Neural cell (in vitro differentiated cells): ENCODE measurements at regions not wholly inside any gene's neighbourhood (a gene's known extent, or its start where the extent isn't known, plus 50 kb on each side); places are given as distances from the start of the nearest gene placed in this dataset.

Experiments
- CTCF ChIP-seq: fragments of 450-650 bp; IDR thresholded peaks from 2 replicates; pipeline ENCODE4 v1.5.1; 2014; ENCODE audit warnings: antibody characterized with exemption, mild to moderate bottlenecking, moderate library complexity; ENCODE audit not compliant: poor library complexity, severe bottlenecking
- TAF1 ChIP-seq: IDR thresholded peaks from 2 replicates; pipeline ENCODE4 v1.6.1; 2012; ENCODE audit warnings: low read depth

GRCh38 chr3:11907667-11908660 is 61.3 kb upstream of the TAMM41 start:
- TF ChIP-seq CTCF (no peak), TAF1 (no peak)
